ENCODE measurements at regions not wholly inside any gene's neighbourhood (a gene's known extent, or its start where the extent isn't known, plus 50 kb on each side); places are given as distances from the start of the nearest gene placed in this dataset.

GRCh38 chr1:87528754-87529517 is 200.3 kb downstream of the LMO4 start:
- TF ChIP-seq GLIS3 (CRISPR knock-in tag; IDR thresholded peaks at IDR 0.05) (no peak), RARB (CRISPR knock-in tag; IDR thresholded peaks at IDR 0.05) (no peak), CSDC2 (CRISPR knock-in tag; IDR thresholded peaks at IDR 0.05) (no peak)
